ENCODE measurements at regions not wholly inside any gene's neighbourhood (a gene's known extent, or its start where the extent isn't known, plus 50 kb on each side); places are given as distances from the start of the nearest gene placed in this dataset.

DNA sequence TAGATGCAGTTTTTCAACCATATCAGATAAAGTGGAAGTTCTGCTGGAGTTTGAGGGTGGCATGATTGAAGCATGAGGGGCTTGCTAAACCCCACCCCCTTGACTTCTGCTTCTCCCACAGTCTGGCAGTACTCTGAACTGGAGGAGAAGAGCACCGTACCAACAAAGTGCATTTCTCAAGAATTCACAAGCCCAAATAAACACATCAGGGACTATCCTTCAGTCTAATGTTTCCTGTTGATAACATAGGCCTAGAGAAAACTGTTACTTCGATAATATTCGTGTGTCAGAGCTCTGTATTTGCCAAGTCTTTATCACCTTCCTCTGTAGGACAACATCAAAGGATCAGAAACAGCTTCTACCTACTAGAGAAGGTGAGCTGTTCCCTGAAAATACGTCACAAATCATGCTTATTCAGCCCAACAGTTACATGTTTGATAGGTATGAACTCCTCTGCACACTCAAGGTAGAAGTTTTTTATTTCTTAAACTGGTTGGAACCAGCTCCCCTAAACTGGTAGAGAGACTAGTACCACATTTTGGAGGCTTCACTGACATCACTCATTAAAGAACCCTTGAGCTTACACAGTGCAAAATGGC lies 117.8 kb upstream of the PRNP start:
- Mint-ChIP-seq H3K4me3 (no peak overlapping the region), H3K9me3 (peaks cover 0 to 9% (median 2%) of the 10 kb centered on the region in 9 donors), H3K27ac (no peak overlapping the region), H3K36me3 (peaks cover 0 to 9% (median 0%) of the 10 kb centered on the region in 3 donors), H3K27me3 (peaks cover 13 to 48% (median 31%) of the 10 kb centered on the region in 5 donors), H3K4me1 (no peaks in the 10 kb centered on the region)
- POLR2A ChIA-PET = no interaction called here
- no peak for ATAC-seq
- DNase-seq = no peak

DNA sequence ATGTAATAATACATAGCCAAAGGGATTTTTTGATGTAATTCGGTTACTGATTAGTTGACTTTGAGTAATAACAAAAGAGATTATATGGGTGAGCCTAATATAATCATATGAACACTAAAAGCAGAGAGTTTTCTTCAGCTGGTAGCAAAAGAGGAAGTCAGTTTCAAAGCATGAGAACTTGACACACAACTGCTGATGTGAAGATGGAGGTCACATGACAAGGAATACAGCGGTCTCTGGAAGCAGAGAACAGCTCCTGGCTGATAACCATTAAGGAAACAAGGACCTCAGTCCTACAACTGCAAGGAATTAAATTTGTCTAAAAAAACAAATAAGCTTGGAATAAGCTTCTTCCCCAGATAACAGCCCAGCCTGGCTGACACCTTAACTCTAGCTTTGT lies 119.1 kb upstream of the PRNP start:
- H3K9me3 Mint-ChIP-seq = peaks cover 0 to 9% (median 3%) of the 10 kb centered on the region in 9 donors
- H3K4me1 Mint-ChIP-seq = no peaks in the 10 kb centered on the region
- H3K27ac Mint-ChIP-seq = no peak overlapping the region
- POLR2A ChIA-PET = no interaction called here
- DNase-seq (no peak), ATAC-seq (no peak)
- H3K4me3 Mint-ChIP-seq = no peak overlapping the region
- peaks cover 0 to 13% (median 0%) of the 10 kb centered on the region in 3 donors for H3K36me3 Mint-ChIP-seq
- H3K27me3 Mint-ChIP-seq = peaks cover 16 to 52% (median 24%) of the 10 kb centered on the region in 5 donors

DNA sequence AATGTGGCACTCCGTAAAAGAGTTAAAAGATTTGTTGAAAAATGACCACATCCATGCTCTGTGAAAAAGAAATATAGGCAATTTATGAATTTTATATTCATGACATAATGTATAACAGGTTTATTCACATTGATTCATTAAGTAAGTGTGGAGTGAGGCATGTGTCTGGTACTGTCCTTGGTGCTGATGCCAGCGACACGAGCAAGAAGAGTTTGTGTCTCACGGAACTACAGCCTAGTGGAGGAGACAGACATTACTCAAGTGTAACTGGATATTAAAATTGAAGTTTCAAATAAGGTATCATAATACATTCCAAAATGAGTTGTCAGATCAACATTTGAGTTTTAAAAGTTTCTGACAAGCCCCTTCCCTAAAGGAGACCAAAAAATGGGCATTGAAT lies 122.7 kb upstream of the PRNP start:
- DNase-seq (peak in 2 of 10 donors; percentile 4 to 20), ATAC-seq (no peak)
- POLR2A ChIA-PET = no interaction called here
- Mint-ChIP-seq H3K27me3 (peaks cover 13 to 66% (median 23%) of the 10 kb centered on the region in 5 donors), H3K9me3 (peaks cover 0 to 9% (median 3%) of the 10 kb centered on the region in 9 donors), H3K4me3 (no peak overlapping the region), H3K27ac (no peak overlapping the region), H3K4me1 (no peaks in the 10 kb centered on the region), H3K36me3 (peaks cover 0 to 13% (median 0%) of the 10 kb centered on the region in 3 donors)

DNA sequence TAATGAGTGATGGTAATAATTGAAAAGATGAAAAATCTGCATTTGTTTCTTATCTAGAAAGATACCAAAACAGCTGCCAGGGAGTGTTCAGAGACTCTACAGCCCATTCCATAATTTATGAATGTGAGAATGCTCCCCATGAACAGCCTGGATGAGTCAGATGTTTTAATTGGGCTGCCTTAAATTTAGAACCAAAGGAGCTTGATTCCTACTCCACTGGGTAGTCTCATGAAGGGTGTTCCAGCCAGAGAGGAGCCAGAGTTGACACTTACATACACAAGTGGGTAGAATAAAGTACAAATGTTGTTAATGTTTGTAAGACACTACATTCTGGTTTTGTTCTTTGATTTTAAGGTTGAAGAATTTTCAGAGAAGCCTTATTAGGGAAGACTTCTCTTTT lies 123.2 kb upstream of the PRNP start:
- no peak overlapping the region for H3K4me3 Mint-ChIP-seq
- peaks cover 0 to 9% (median 3%) of the 10 kb centered on the region in 9 donors for H3K9me3 Mint-ChIP-seq
- ATAC-seq (no peak), DNase-seq (no peak)
- H3K36me3 Mint-ChIP-seq = peaks cover 0 to 13% (median 0%) of the 10 kb centered on the region in 3 donors
- no peak overlapping the region for H3K27ac Mint-ChIP-seq
- H3K27me3 Mint-ChIP-seq = peaks cover 16 to 71% (median 23%) of the 10 kb centered on the region in 5 donors
- POLR2A ChIA-PET = no interaction called here
- no peaks in the 10 kb centered on the region for H3K4me1 Mint-ChIP-seq

DNA sequence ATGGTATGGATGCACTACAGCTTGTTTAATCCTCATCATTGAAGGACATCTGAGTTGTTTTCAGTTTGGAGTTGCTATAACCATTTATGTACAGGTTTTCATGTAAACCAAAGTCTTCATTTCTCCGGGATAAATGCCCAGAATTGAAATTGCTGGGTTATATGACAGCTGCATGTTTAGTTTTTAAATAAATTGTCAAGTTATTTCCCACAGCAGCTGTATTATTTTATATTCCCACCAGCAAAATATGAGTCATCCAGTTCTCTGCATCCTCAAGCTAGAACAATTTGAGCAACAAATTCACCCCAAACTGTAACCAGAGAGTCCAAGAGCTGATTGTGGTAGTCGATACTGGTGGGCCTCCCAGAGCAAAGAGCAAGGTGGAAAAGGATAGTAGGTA lies 125.6 kb upstream of the PRNP start:
- H3K36me3 Mint-ChIP-seq = peaks cover 0 to 13% (median 0%) of the 10 kb centered on the region in 3 donors
- DNase-seq = no peak
- no peaks in the 10 kb centered on the region for H3K4me1 Mint-ChIP-seq
- no peak overlapping the region for H3K27ac Mint-ChIP-seq
- ATAC-seq = no peak
- H3K4me3 Mint-ChIP-seq = no peak overlapping the region
- peaks cover 0 to 8% (median 3%) of the 10 kb centered on the region in 9 donors for H3K9me3 Mint-ChIP-seq
- peaks cover 18 to 76% (median 25%) of the 10 kb centered on the region in 5 donors for H3K27me3 Mint-ChIP-seq
- POLR2A ChIA-PET = no interaction called here

DNA sequence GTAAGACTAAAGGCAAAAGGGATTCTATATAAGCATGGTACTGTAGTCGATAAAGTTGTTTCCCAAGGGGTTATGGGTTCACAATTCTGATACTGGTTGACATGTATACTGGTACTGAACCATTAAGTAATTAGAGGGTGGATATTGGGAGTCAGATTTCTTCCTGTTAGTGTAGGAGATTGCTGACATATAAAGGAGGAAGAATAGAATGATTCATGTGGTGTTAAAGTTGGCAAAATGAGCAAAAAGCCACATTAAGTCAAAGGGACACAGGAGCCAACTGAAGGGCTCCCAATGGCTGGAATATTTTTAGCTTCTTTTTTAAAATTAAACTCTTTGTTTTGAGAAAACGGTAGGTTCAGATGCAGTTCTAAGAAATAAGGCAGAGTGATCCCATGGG lies 126.3 kb upstream of the PRNP start:
- H3K9me3 Mint-ChIP-seq = peaks cover 0 to 8% (median 3%) of the 10 kb centered on the region in 9 donors
- no peak overlapping the region for H3K4me3 Mint-ChIP-seq
- H3K27me3 Mint-ChIP-seq = peaks cover 17 to 77% (median 30%) of the 10 kb centered on the region in 5 donors
- POLR2A ChIA-PET = no interaction called here
- H3K36me3 Mint-ChIP-seq = peaks cover 0 to 13% (median 0%) of the 10 kb centered on the region in 3 donors
- ATAC-seq (no peak), DNase-seq (no peak)
- H3K27ac Mint-ChIP-seq = no peak overlapping the region
- no peaks in the 10 kb centered on the region for H3K4me1 Mint-ChIP-seq

DNA sequence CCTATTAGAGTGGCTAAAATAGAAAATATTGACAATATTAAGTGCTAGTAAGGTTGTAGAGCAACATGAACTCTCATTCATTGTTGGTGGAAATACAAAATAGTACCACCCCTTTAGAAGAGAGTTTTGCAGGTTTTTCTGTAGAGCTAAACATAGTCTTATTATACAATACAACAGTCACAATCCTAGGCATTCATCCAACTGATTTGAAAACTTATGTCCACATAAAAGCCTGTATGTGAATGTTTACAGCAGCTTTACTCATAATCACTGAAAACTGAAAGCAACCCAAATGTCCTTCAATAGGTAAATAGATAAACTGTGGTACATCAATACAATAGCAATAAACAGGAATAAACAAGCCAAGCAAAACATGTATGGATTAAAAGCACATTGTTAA lies 127.2 kb upstream of the PRNP start:
- H3K27ac Mint-ChIP-seq = no peak overlapping the region
- POLR2A ChIA-PET = no interaction called here
- H3K4me1 Mint-ChIP-seq = no peaks in the 10 kb centered on the region
- peaks cover 0 to 8% (median 0%) of the 10 kb centered on the region in 3 donors for H3K36me3 Mint-ChIP-seq
- H3K4me3 Mint-ChIP-seq = no peak overlapping the region
- peaks cover 14 to 77% (median 26%) of the 10 kb centered on the region in 5 donors for H3K27me3 Mint-ChIP-seq
- no peak for ATAC-seq
- DNase-seq = no peak
- peaks cover 0 to 6% (median 3%) of the 10 kb centered on the region in 9 donors for H3K9me3 Mint-ChIP-seq

DNA sequence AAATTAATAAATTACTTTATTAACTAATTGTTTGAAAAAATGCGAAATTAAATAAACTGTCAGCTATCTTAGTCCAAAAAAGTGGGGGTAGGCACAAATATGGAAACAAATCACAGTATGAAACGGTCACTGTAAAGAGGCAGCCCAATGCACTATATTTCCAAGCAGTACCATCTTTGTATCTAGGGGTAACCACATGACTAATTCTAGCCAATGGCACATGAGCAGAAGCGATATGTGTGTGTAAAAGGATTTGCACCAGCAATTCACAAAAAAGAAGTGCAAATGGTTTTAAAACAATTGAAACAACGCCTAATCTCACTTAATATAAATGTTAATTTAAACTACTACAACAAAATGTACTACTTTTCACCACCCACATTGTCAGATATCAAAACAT lies 129.5 kb upstream of the PRNP start:
- no peaks in the 10 kb centered on the region for H3K36me3 Mint-ChIP-seq
- no peak overlapping the region for H3K27ac Mint-ChIP-seq
- H3K27me3 Mint-ChIP-seq = peaks cover 15 to 65% (median 26%) of the 10 kb centered on the region in 5 donors

DNA sequence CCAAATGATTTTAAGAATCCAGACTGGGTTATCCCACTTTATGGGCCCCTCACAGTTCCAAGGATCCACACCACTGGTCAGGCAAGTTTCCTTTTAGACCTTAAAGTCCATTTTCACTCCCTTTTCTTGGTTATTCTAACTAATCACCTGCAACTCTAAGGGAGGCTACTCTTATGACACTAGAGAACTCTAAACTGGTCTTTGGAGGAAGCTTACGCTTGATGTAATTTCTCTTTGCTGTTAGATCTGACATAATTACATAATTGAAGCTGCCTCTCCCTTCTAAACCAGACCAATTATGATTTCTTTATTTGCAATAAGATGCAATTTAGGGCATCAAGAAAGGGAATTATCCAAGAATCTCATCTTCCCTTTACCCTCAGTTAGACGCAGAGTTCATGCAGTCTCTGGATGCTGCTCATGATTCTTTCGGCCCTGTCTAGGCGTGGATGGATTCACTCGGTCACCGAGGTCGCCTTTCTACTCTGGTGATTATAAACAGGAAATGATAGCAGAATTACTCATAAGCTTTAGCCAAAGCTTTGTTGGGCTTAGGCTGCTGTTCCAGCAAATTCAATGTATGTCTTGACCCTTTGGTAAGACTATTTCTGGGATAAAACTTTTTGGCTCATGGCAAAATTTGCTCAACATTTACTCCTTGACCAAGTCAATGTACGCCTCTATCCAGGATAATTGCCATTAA lies 130.9 kb upstream of the PRNP start:
- Mint-ChIP-seq H3K27me3 (peaks cover 22 to 55% (median 29%) of the 10 kb centered on the region in 5 donors), H3K9me3 (peaks cover 0 to 5% (median 0%) of the 10 kb centered on the region in 9 donors), H3K36me3 (no peaks in the 10 kb centered on the region), H3K4me1 (no peaks in the 10 kb centered on the region), H3K4me3 (no peak overlapping the region), H3K27ac (peak overlapping the region in 1 of 10 donors; percentile 56)
- ATAC-seq = no peak
- no peak for DNase-seq
- POLR2A ChIA-PET = no interaction called here

More for the DNA sequence above, 129.5 kb upstream of the PRNP start:
- no peak for ATAC-seq
- Mint-ChIP-seq H3K9me3 (peaks cover 0 to 5% (median 0%) of the 10 kb centered on the region in 9 donors), H3K4me1 (no peaks in the 10 kb centered on the region), H3K4me3 (no peak overlapping the region)
- no peak for DNase-seq
- POLR2A ChIA-PET = no interaction called here

DNA sequence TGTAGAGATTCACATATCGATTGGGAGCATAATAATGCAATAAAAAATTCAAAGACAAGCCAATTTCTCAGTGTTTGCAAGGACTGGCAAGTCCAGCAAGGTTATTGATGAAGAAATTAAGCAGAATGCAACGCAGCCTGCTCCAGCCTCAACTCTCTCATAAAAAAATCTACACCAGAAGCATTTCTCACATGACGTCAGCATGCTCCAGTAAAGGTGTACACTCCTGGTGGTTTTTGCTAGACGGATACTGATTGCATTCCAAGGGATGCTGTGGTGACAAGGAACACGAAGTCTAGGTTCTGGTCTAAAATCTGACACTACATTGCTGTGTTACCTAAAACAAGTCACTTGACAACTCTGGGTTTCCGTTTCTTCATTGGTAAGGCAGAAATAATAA lies 131.9 kb upstream of the PRNP start:
- H3K27me3 Mint-ChIP-seq = peaks cover 21 to 55% (median 34%) of the 10 kb centered on the region in 5 donors
- H3K9me3 Mint-ChIP-seq = peaks cover 0 to 6% (median 2%) of the 10 kb centered on the region in 9 donors
- H3K4me3 Mint-ChIP-seq = no peak overlapping the region
- no peak overlapping the region for H3K27ac Mint-ChIP-seq
- POLR2A ChIA-PET = no interaction called here
- H3K36me3 Mint-ChIP-seq = peaks cover 0 to 2% (median 0%) of the 10 kb centered on the region in 3 donors
- no peak for ATAC-seq
- DNase-seq = no peak
- no peaks in the 10 kb centered on the region for H3K4me1 Mint-ChIP-seq

DNA sequence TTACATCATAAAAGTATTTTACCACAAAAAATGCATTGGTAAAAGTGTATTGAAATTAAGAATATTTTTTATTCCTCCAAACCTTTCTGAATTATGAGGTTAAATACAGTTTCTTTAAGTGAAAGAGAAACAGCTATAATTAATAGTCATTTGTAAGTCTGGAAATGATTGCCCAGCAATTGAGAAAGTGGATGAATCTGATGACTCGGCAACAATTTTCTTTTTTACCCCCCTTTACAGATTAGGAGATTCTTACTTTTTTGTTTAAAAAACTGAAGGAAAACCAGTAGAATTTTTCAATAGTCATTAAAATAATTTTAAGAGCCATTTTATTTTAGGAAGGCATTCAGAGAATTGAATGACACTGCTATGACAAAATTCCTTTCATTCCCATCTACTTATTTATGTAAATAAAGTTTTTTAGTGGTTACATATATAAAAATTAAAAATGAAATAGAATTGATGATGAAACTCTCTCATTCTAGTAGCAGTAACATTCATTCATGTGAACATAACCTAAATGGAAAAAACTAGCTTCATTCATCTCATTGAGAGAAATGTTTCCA lies 134.1 kb upstream of the PRNP start:
- ATAC-seq = no peak
- POLR2A ChIA-PET = no interaction called here
- Mint-ChIP-seq H3K9me3 (peaks cover 0 to 14% (median 5%) of the 10 kb centered on the region in 9 donors), H3K36me3 (peaks cover 0 to 6% (median 0%) of the 10 kb centered on the region in 3 donors), H3K27ac (no peak overlapping the region), H3K27me3 (peaks cover 17 to 49% (median 35%) of the 10 kb centered on the region in 5 donors), H3K4me1 (no peaks in the 10 kb centered on the region), H3K4me3 (no peak overlapping the region)
- no peak for DNase-seq

DNA sequence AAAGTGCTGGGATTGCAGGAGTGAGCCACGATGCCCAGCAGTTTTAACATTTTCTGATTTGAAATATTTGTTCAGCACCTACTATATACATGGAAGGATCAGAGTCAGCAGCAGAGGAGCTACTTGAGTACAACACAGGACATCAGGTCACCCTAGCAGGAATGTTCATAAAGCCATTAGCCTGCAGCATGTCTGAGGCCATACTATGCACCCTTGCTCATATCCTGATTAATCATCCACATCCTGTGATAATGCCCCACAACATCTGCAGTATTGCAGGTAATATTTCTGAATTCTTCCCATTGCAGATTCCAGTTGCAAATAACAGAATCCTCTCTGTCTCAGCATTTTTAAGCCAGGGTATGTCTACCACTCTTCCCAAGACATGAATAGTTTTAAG lies 135.5 kb upstream of the PRNP start:
- peaks cover 0 to 6% (median 0%) of the 10 kb centered on the region in 3 donors for H3K36me3 Mint-ChIP-seq
- no peaks in the 10 kb centered on the region for H3K4me1 Mint-ChIP-seq
- ATAC-seq = no peak

DNA sequence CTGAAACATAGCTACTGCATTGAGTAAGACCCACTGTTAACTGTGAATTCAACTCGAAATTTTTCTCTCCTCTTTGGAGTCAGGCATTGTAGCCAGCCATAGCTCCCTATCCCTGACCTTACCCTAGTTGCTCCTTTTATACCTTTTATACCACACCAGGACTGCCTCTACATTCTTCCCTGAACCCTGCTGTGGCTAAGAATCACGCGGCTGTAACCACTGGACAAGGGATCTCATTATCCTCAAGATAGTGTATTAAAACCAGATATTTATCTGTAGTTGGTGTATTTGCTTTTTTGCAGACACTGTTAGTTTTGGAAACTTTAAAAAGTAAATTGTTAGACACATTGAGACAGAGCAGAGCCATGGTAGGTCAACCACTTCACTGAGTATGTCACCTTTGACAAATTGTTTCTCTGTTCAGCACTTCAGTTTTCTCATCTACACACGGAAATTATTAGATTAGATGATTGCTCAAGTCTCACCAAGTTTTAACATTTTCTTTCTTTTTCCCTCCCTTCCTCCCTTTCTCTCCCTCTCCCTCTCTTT lies 136.5 kb upstream of the PRNP start:
- Mint-ChIP-seq H3K27me3 (peaks cover 25 to 62% (median 42%) of the 10 kb centered on the region in 5 donors), H3K27ac (no peak overlapping the region), H3K36me3 (peaks cover 0 to 6% (median 0%) of the 10 kb centered on the region in 3 donors), H3K4me3 (no peak overlapping the region), H3K4me1 (no peaks in the 10 kb centered on the region), H3K9me3 (peaks cover 0 to 14% (median 5%) of the 10 kb centered on the region in 9 donors)
- POLR2A ChIA-PET = no interaction called here
- no peak for DNase-seq
- ATAC-seq = no peak

More for the DNA sequence above, 135.5 kb upstream of the PRNP start:
- DNase-seq = no peak
- H3K27ac Mint-ChIP-seq = no peak overlapping the region
- H3K27me3 Mint-ChIP-seq = peaks cover 22 to 62% (median 41%) of the 10 kb centered on the region in 5 donors
- no peak overlapping the region for H3K4me3 Mint-ChIP-seq
- peaks cover 0 to 14% (median 5%) of the 10 kb centered on the region in 9 donors for H3K9me3 Mint-ChIP-seq
- POLR2A ChIA-PET = no interaction called here
